ENCODE measurements at regions not wholly inside any gene's neighbourhood (a gene's known extent, or its start where the extent isn't known, plus 50 kb on each side); places are given as distances from the start of the nearest gene placed in this dataset.

DNA sequence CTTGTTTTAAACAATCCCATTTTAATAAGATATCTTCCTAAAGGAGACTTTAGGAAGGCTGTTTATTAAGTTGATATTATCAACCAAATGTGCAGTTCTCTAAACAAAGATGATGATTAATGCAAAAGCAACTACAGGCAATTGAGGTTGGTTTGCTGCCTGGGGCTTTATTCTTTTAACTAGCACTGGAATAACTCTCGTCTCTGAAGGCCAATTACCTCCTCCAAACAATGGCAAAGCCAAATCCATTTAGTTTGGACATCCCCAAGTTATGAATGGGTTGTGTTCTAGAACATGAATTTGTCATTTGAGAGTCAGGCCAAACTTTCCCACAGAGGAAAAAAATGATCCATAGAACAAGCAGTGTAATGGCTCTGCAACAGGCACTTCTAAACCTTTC lies 114.1 kb downstream of the SLC16A9 start:
- peak; percentile 42 for DNase-seq (ENCODE audit: low spot score)

DNA sequence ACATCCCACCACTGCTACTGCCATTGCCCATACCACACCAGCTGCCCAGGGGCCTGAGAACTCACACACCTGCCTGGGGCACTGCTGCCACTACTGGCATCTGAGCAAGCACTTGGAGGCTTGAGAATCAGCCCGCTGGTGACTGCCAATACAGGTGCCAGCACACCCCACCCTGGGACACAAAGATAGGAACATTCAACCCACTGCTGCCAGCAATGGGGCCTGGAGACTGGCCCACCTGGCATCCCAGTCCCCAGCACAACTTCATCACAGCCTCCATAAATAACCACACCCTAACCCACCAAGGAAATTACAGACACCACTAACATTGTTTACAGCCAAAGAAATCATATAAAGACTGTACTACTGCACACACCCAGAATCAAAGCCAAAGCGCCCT lies 115.9 kb downstream of the SLC16A9 start:
- DNase-seq (ENCODE audit: low spot score) = no peak

DNA sequence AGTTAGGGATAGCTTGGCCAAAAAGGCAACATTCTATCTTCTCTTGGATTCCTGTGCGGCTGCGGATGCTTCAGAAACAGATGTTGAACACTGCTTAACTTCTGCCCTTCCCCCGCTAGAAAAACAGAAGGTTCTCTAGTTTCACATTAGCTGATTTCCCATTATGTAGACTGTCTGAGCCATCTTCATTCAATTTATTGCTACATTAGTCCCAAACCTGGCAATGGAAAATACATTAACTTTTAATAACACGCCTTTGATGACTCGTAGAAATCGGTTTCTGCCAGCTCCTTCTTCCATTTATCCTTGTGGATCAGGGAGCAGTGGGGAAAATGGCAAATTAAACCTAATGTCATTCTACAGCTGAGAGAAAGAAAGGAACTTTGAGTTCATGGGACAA lies 119.9 kb downstream of the SLC16A9 start:
- DNase-seq (ENCODE audit: low spot score) = no peak

DNA sequence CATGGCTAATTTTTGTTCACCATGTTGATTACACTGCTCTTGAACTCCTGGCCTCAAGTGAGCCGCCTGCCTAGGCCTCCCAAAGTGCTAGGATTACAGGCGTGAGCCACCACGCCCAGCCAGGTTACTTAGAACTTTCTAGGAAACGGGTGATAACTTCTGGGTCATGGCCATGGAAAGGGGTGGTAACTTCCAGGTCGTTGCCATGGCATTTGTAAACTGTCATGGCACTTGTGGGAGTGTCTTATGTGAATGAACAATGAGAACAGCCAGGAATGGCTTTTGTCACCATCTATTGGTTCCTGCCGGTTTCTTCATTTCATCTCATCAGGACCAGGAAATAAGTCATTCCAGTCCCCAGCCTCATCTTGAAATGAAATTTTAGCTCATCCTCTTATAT lies 120.9 kb downstream of the SLC16A9 start:
- no peak for DNase-seq (ENCODE audit: low spot score)

DNA sequence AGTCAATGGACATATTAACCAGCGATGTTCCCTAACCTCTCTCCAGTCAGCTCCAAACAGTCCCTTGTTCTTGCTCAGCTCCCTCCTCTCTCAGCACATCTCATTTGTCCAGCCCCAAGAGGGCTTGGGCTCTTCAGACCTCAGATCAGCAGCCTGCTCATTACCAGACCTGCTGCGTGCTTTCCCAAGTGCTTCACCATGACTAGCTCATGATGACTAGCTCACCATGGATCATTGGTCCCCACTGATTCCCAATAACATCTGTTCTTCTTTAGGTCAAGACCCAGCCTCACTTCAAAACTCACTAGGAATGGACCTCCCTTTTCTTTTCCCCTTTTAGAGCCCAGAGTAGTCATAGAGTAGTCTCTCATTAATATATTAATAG lies 121.9 kb downstream of the SLC16A9 start:
- no peak for DNase-seq (ENCODE audit: low spot score)

DNA sequence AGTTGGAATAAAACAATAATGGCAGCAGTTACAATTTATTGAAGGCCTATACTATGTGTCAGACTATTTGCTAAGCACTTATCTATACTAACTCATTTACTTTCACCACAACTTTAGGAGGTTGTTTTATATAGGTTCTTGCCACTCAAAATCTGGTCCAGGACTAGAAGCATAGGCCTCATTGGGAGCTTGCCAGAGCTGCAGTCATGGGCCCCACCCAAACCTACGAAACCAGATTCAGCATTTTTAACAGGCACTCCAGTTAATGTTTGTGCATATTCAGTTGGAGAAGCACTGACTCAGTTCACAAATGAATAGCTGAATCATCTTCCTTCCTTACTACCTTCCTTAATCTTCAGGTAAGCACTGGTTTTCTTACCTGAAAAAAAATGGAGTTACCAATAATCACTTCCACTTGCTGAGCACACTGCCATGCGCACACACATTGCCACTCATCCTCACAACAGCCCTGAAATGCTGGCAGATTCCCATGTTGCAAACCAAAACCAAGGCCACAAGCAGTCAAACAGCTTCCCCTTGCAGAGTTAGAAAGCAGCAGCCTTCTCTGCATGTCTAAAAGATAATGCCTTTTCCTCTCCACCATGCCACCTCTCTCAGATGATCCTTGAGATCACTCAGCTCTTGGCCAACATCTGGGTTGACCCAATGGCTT lies 122.4 kb downstream of the SLC16A9 start:
- no peak for DNase-seq (ENCODE audit: low spot score)

DNA sequence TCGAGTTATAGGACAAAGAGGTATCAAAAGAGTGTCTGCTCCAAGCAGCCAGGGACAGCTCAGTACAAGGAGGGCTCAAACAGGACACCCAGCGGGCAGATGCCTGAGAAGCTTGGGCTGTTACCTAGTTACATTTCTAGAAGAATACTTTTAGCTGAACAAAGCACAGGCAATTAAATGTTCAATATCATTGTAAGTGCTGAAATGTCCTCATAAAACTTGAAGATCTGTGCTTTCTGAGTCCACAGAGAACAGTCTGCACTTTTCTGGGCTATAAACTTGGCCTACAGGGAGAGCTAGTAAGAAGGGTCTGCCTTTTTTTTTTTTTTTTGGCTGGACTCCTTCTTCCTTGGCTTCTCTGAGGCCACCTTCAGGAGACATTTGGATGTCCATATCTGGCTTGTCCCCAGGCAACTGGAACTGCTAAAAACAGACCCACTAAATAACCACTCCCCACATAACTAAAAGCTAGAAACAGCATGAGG lies 123.2 kb downstream of the SLC16A9 start:
- no peak for DNase-seq (ENCODE audit: low spot score)

DNA sequence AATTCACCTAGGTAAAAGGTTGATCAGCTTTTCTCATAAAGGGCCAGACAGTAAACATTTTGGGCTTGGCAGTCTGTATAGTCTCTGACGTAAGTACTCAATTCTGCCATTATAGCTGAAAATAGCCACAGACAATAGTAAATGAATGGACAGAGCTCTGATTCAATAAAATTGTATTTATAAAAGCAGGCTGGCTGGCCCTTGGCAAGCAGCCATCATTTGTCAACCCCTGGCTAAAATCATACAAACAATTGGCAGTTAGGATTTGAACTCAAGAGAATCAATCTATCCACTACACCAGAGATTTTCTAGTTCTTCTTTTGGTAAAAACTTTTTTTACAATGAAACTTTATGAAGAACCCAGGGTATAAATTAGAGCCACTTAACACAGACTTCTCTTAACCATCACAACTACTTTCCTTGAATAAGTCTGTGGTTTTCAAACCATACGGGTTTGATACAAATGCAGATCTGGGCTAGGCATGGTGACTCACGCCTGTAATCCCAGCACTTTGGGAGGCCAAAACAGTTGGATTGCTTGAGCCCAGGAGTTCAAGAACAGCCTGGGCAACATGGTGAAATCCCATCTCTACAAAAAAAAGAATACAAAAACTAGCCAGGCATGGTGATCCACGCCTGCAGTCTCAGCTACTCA lies 124.5 kb downstream of the SLC16A9 start:
- peak; percentile 47 for DNase-seq (ENCODE audit: low spot score)

DNA sequence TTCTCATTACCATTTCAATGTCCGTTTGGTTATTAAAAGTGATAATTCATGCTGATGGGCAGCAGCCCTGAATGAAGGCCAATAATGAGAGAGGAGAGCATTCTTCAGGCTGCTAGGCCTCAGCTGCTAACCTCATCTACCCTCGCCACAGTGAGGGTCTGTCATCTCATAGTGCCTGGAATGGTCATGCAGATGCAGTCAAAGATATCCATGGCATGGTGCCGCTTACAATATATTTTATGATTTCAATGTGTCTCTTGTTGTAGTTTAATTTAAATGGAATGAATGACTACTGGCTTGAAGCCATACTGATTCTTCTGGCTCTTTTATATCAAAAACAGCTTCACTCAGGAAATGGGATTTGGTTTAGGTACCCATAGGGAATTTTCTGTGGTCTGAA lies 126.9 kb downstream of the SLC16A9 start:
- no peak for DNase-seq (ENCODE audit: low spot score)

DNA sequence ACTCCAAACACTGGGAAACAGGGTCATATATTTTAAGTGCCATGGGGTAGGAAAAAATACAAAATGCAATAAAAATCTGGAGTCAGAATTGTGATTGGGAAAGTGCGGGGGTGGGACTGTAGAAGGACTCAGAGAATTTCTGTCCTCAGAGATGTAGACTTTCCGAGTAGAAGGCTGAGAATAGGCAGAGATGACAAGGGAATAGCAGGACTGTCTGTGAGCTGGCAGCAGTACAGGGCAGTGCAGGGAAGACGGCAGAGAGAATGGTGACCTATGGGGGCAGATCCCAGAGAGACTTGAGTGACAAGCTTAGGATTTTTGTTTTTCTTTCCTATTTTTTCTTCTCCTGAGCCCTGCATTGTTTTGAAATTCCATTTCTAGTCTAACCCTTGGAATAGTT lies 127.6 kb downstream of the SLC16A9 start:
- DNase-seq (ENCODE audit: low spot score) = no peak

DNA sequence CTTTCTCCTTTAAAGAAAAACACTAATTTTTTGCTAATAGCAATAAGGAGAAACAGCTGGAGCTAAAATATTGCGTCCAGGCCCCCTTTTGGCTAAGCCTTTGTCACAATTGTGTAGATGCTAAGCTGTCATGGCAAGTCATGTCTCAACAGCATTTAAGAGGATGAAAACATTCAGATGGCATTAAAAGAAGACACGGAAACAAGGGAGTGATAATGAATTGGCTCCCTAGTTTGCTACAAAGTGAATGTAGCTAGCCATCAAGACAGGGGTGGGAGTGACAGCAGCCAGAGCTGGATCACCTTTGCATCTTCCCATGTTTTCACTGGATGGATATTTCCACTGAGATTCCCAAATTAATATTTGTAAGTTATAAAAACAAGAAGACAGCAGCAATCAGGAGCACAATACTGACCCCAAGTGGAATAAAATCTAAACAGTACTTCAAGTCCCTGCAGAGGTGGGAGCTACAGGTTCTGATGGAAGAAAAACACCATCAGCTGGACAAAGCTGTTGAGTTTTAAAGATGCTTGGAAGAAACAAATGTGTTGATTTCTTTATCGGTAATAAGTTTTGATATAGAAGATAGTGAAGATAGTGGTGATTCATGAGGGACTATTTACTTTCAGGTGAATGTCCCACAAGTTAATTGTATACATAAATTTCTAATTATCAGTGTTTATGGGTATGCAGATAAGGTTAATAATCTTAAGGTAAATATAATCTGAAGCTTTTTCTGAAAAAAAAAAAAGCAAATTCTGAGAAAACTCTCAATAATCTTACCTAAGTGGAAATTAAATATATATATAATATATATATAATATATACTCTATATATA lies 129.4 kb downstream of the SLC16A9 start:
- peak; percentile 21 for DNase-seq (ENCODE audit: low spot score)

DNA sequence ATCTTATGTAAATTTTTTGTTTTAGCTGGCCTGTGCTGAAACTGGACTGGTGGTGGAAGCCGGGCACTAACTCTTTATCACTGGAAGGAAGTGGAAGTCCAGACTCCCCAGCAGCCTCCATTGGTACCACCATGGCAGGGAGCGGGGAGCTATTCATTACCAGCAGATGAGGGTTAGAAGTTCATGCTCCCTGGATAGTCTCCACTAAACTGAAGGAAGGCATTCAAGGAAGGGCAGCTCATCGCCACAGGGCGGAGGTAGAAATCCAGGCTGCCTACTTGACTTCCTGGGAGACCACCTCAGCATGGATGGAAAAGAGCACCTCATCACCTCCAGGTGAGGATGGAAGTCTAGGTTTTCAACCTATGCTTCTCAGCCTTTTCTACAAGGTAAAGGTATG lies 130.9 kb downstream of the SLC16A9 start:
- no peak for DNase-seq (ENCODE audit: low spot score)

DNA sequence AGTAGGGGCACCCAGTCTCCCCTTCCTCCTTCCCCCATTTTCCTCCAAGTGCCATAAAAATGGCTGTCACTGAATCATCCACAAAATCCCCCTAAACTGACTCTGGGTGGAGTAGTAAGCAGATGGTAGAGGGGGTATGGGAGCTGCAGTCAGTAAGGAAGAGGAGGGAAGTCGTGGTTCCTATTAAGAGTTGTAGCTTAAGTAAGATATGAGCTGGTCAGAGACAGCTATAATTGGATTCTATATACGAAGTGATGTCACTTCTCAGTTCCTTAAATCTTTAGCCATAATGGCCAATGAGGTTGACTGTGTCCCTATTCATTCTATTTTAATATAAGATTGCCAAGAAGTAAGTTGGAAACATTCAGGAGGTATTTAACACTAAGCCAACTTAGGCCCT lies 131.7 kb downstream of the SLC16A9 start:
- DNase-seq (ENCODE audit: low spot score) = no peak

DNA sequence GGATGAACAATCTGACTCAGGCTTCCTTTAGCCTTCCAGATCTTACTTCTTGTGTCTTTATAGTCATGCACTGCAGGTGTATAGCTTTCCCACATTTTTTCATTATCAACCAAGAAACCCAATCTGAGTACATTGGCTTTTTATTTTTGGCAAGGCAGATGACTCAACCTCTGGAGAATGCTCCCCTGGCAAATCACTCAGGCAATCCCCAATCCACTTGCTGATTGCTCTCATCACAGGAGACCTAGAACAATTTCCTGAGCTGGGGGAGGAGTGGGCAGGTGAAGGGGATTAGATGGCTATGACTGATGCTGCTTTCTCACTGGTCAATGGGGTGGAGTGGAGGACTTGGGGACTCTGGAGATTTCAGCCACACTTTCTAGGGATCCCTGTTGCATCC lies 134.4 kb downstream of the SLC16A9 start:
- no peak for DNase-seq (ENCODE audit: low spot score)

DNA sequence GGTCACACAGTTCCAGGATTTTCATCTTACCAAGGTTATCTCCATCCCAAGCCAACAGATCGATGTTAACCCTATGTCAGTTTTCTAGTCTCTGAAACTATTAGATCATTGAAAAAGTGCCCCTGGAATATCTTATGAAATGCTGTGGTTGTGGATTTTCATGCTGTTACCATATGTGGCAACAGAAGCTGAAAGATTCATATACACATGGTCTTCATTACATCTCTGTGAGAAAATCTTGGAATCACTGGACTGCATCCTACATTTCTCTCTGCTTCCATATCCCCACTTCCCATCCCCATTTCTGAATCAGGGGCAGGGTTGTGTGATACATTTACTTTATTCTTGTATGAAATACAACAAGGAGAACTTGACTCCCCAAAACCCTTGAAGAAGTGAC lies 146.1 kb downstream of the SLC16A9 start:
- no peak for DNase-seq (ENCODE audit: low spot score)

DNA sequence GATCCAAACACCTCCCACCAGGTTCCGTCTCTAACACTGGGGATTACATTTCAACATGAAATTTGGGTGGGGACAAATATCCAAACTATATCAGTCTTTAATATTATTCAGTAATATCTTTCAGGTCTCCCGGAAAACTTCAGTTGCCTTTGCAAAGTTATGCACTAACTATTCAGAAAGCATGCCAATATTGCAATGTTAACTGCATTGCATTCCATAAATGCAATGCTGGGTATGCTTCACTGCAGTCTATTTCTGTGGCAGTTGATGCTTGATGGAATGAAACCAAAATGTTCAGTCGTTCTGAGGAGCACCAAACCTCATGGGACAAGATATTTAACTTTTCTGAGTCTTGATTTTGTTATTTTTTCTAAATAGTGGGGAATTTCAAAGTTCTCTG lies 147.5 kb downstream of the SLC16A9 start:
- DNase-seq (ENCODE audit: low spot score) = no peak

DNA sequence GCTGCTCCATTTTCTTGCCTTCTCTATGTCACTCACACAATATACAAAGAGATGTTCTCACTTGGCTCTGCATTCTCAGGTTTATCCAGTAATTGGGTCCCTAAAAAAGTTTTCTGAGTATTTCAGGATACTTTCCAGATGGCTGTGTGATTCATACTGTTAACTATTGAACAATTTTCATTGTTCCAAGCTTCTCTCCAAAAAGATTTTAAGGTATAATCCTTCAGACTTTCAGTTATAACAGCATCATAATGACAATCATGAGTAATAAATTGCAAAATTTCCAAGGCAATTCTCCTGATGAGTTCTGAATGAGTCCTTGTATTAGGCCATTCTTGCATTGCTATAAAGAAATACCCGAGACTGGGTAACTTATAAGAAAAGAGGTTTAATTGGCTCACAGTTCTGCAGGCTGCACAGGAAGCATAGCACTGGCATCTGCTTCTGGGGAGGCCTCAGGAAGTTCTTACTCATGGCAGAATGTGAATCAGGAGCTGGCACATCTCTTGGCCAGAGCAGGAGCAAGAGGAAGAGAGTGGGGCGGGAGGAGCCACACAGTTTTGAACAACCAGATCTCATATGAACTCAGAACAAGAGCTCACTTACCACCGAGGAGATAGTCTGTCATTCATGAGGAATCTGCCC lies 148.1 kb downstream of the SLC16A9 start:
- no peak for DNase-seq (ENCODE audit: low spot score)

DNA sequence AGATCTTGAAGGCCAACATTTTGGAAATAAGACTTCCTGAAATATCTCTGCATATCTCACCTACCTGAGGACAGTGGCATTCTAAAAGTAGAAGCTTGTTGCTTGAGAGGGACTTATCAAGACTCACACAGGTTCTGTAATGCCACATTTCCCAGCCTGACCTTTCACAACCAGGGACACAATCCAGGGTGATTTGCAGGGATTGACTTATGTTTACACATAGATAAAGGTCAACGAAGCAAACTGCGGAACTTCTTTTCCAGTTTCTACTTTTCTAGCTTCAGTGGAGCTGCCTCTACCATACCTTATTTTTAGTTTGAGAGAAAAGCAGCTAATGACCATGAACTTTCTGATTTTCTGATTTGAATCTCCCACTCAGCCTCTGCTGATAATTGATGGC lies 148.7 kb downstream of the SLC16A9 start:
- no peak for DNase-seq (ENCODE audit: low spot score)

DNA sequence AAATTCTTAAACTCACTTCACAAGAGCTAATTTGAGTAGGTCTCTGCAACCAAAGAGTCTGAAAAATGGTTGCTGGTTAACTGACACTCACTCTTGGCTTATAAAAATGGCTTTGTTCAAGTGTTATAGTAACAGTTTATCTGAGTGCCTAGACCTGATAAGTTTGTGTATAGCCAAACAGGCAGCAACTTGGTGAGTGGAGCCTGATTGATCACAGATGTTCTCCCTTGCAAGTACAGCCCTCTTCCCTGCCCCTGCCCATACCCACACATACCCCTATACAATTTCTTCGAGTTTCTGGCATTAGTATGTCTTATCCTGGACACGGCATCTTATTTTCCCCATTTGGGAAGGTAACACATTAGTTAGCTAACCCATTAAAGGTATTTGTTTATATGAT lies 149.5 kb downstream of the SLC16A9 start:
- no peak for DNase-seq (ENCODE audit: low spot score)

DNA sequence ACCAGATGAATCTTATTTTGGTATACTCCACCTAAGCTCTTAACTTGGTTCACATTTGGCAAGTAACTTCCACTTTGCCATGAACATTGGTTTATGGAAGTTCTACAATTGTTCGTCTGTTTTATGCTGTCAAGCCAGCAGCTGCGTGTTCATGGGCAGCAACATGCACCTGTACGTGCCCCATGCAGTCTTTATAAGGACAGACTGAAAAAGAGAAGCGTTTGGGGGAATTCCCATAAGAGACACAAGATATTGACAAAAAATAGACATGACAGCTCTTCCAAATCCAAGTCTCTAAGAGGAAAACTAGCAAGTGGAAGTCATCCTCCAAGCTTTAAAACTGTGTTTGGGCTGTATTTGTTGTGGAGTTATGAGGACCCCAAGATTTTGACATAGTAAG lies 151.6 kb downstream of the SLC16A9 start:
- no peak for DNase-seq (ENCODE audit: low spot score)

DNA sequence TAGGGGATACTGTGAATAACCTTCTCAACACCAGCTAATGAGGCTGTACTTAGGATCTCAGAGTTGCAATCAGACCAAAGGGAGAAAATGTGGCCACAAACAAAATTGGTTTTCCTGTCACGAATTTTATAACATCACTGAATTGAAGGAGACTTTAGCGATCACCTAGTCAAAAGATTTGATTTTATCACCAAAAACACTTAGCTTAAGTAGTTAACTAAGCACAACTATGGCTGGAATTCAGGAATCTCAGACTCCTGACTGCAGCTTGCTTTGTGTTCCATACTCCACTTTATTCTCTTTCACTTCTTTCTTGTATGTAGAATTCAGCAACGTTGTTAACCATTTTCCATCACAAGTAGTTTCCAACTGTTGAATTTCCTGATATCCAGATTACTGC lies 152.0 kb downstream of the SLC16A9 start:
- DNase-seq (ENCODE audit: low spot score) = no peak

DNA sequence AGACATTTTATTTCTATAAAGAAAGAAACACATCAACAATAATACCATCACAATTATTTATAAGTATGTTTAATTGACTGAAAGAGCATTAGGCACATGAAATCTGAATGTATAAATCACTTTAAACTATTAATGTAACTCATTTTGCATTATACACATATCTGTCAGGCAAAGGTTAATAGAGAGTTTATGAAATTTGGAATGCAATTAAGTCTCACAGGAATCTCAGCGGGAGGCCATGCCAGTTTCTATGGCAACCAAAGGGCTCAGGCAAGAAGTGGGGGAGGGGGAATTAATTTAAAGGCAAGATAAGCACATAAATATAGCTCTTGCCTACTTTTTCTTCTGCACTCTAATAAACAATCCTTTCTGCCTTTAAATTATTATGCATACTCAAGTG lies 152.6 kb downstream of the SLC16A9 start:
- no peak for DNase-seq (ENCODE audit: low spot score)

Data from COLO829 (cell line).